ENCODE measurements at regions not wholly inside any gene's neighbourhood (a gene's known extent, or its start where the extent isn't known, plus 50 kb on each side); places are given as distances from the start of the nearest gene placed in this dataset.

GRCh38 chr10:78225594-78225993, 191.9 kb downstream of the RPS24 start:
- no peak for DNase-seq
- Histone ChIP-seq H3K27me3 (no peaks in the 10 kb centered on the region), H3K4me3 (no peak overlapping the region), H3K27ac (no peak overlapping the region), H3K9me3 (replicated peaks in 1 of 3) (no peaks in the 10 kb centered on the region), H3K36me3 (replicated peaks in 1 of 2) (no peaks in the 10 kb centered on the region), H3K4me1 (replicated peaks in 1 of 2) (no peaks in the 10 kb centered on the region)
- 92 to 97% (median 96%) methylated on average over 9 to 10 of the region's 10 CpGs for WGBS, 4 donors
- intact Hi-C loops (cut with DNase I): loop anchor here (10.0 kb wide), 1 partner anchor 429 kb away; no protein-coding TSS in a partner anchor
- no peak for TF ChIP-seq POLR2A (IDR thresholded peaks at IDR 0.05)
- TF ChIP-seq, protein P1, sequence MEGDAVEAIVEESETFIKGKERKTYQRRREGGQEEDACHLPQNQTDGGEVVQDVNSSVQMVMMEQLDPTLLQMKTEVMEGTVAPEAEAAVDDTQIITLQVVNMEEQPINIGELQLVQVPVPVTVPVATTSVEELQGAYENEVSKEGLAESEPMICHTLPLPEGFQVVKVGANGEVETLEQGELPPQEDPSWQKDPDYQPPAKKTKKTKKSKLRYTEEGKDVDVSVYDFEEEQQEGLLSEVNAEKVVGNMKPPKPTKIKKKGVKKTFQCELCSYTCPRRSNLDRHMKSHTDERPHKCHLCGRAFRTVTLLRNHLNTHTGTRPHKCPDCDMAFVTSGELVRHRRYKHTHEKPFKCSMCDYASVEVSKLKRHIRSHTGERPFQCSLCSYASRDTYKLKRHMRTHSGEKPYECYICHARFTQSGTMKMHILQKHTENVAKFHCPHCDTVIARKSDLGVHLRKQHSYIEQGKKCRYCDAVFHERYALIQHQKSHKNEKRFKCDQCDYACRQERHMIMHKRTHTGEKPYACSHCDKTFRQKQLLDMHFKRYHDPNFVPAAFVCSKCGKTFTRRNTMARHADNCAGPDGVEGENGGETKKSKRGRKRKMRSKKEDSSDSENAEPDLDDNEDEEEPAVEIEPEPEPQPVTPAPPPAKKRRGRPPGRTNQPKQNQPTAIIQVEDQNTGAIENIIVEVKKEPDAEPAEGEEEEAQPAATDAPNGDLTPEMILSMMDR (IDR thresholded peaks at IDR 0.05): no peak

GRCh38 chr10:78229489-78229888, 195.8 kb downstream of the RPS24 start:
- whole genome bisulfite sequencing, 4 donors: 87 to 92% (median 89%) methylated on average over 8 to 9 of the region's 9 CpGs
- Histone ChIP-seq H3K27ac (no peak overlapping the region), H3K4me3 (no peak overlapping the region), H3K9me3 (replicated peaks in 1 of 3) (no peaks in the 10 kb centered on the region), H3K4me1 (replicated peaks in 1 of 2) (peaks cover 0 to 10% of the 10 kb centered on the region in 2 donors), H3K27me3 (no peaks in the 10 kb centered on the region), H3K36me3 (replicated peaks in 1 of 2) (no peaks in the 10 kb centered on the region)
- TF ChIP-seq, protein P1 (IDR thresholded peaks at IDR 0.05): no peak
- DNase-seq: no peak
- intact Hi-C loops (cut with DNase I): loop anchor here (10.0 kb wide), 1 partner anchor 425 kb away; no protein-coding TSS in a partner anchor

DNA sequence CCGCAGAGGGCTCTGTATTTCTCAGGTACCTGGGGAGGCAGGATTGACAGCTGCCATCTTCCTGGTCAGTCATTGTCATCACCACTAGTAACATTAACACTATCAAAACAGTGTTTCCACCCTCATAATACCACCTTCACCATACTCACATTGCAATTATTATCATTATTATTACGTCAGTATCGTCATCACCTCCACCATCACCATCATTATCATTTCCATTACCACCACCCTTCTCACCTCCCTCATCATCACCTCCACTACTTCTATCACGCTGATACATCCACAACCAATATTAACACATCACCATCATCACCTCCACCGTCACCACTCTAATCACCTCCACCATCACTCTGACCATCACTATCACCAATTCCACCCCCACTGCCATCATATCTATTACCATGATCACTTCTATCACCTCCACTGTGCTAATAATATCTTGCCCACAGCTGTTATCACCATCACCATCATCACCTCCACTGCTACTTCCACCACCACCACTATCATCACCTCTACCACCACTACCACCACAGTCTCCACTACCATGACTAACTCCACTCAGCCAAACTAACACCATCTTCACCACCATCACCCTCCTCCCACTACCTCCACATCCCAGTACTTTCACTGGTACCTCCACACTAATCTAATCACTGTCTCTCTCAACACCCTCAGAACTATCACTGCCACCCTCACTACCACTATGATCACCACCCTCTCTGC, 196.4 kb downstream of the RPS24 start:
- Histone ChIP-seq H3K4me1 (replicated peaks in 1 of 2) (peaks cover 0 to 10% of the 10 kb centered on the region in 2 donors), H3K4me3 (no peak overlapping the region), H3K27ac (no peak overlapping the region), H3K9me3 (replicated peaks in 1 of 3) (no peaks in the 10 kb centered on the region), H3K27me3 (no peaks in the 10 kb centered on the region), H3K36me3 (replicated peaks in 1 of 2) (no peaks in the 10 kb centered on the region)
- no peak for DNase-seq
- 92 to 94% (median 93%) methylated on average over 5 of the region's 5 CpGs for WGBS, 4 donors
- intact Hi-C loops (cut with DNase I): loop anchor here (10.0 kb wide), 1 partner anchor 425 kb away; no protein-coding TSS in a partner anchor
- TF ChIP-seq POLR2A (IDR thresholded peaks at IDR 0.05): no peak
- TF ChIP-seq, protein P1 (IDR thresholded peaks at IDR 0.05): no peak

DNA sequence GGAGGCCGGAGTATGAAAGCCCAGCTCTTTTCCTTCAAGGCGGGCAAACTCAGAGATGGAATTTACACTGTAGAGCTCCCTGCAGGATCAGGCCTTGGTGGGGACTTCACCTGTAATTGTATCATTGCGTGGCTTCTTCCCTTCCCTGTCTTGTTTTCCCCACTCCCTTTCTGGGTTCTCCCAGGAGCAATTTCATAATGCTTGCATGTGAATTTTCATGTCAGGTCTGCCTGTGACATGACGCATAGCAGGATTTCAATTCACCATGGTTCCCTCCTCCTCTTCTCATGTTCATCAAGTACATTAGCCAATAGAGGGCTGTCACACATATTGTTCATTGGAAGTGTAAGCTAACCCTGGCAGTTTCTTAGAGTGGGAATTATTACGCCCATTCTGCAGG, 197.7 kb downstream of the RPS24 start:
- Histone ChIP-seq H3K4me1 (replicated peaks in 1 of 2) (peaks cover 0 to 10% of the 10 kb centered on the region in 2 donors), H3K9me3 (replicated peaks in 1 of 3) (no peaks in the 10 kb centered on the region), H3K36me3 (replicated peaks in 1 of 2) (no peaks in the 10 kb centered on the region), H3K4me3 (no peak overlapping the region), H3K27ac (no peak overlapping the region), H3K27me3 (no peaks in the 10 kb centered on the region)
- DNase-seq: no peak
- TF ChIP-seq, protein P1 (IDR thresholded peaks at IDR 0.05): no peak
- no peak for TF ChIP-seq POLR2A (IDR thresholded peaks at IDR 0.05)
- intact Hi-C loops (cut with DNase I): no loop called here
- WGBS, 4 donors: 84 to 94% (median 88%) methylated on average over 5 of the region's 5 CpGs
